Activated CD8-positive, alpha-beta memory T cell treated with anti-CD3 and anti-CD28 coated beads, Interleukin-2, amount 10 ng/mL, durations not matched to agents 7 days and 5 days (primary cell): ENCODE measurements at regions not wholly inside any gene's neighbourhood (a gene's known extent, or its start where the extent isn't known, plus 50 kb on each side); places are given as distances from the start of the nearest gene placed in this dataset.

Source experiments
- ATAC-seq: fragments of 150-1000 bp; cut with Tn5 transposase; one replicate; pipeline ENCODE4 v1.10.0; 2021; ENCODE audit warnings: moderate library complexity
- CTCF ChIA-PET: fragments of 350-600 bp; sonication (Branson Sonifier 250); formaldehyde crosslinking; loops from one replicate; lab custom pipeline; 2021; ENCODE audit warnings: antibody characterized with exemption; lab: Charles Lee
- DNase-seq: peaks from one replicate; pipeline ENCODE4 v3.0.0-alpha.2; 2020
- H3K27ac Mint-ChIP-seq: one replicate; pipeline ENCODE4 v1.8.0; 2021; ENCODE audit warnings: mild to moderate bottlenecking, mixed read lengths
- H3K27me3 Mint-ChIP-seq: one replicate; pipeline ENCODE4 v1.8.0; 2021; ENCODE audit warnings: mixed read lengths
- H3K36me3 Mint-ChIP-seq: one replicate; pipeline ENCODE4 v1.8.0; 2021; ENCODE audit warnings: mild to moderate bottlenecking, mixed read lengths
- H3K4me1 Mint-ChIP-seq: one replicate; pipeline ENCODE4 v1.8.0; 2021; ENCODE audit warnings: mixed read lengths
- H3K4me3 Mint-ChIP-seq: one replicate; pipeline ENCODE4 v1.8.0; 2021; ENCODE audit warnings: mild to moderate bottlenecking, moderate library complexity, mixed read lengths
- H3K9me3 Mint-ChIP-seq: one replicate; pipeline ENCODE4 v1.8.0; 2022; ENCODE audit warnings: low read depth, mixed read lengths

DNA sequence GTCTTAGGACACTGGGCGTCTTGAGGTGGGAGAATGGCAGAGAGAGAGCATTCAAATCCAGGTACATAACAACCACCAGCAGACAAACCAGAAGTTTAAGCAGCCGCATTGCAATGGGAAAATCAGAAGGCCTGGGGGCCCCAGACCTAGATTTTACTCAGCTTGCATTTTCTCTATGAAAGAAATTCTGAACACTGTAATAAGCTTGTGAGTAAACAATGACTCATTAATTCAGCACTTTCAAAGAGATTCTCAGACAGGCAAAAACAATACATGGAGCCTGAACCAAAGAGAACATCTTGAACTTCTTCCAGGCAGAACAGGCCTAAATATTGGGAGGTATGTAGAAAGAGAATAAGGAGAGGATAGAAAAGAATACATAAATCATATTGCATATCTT lies 69.8 kb upstream of the IFNG-AS1 start:
- H3K27ac Mint-ChIP-seq: no peak overlapping the region

DNA sequence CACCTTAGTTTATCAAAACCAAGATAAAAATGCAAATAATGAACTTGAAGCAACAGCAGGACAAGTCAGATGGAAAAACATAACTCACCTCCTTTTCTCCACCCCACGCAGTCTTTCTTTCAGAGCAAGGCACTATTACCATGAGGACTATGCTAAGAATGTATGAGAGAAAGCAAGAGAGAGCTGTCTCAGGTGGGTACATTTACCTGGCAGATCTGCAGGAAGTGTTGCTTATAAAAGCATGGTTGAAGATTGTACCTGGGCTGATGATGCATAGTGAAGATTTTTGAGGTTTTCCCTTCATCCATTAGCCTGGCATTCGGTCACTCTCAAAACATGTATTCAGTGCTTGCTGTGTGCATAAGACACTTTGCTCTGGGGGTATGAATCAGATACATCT lies 68.8 kb upstream of the IFNG-AS1 start:
- CTCF ChIA-PET: no interaction called here
- H3K4me3 Mint-ChIP-seq: no peak overlapping the region
- DNase-seq (no peak), ATAC-seq (no peak)
- H3K4me1 Mint-ChIP-seq: no peaks in the 10 kb centered on the region
- no peaks in the 10 kb centered on the region for H3K27me3 Mint-ChIP-seq
- H3K9me3 Mint-ChIP-seq: no peaks in the 10 kb centered on the region
- no peaks in the 10 kb centered on the region for H3K36me3 Mint-ChIP-seq
- H3K27ac Mint-ChIP-seq: no peak overlapping the region

More for the DNA sequence above, 69.8 kb upstream of the IFNG-AS1 start:
- ATAC-seq (no peak), DNase-seq (no peak)
- Mint-ChIP-seq H3K36me3 (no peaks in the 10 kb centered on the region), H3K9me3 (no peaks in the 10 kb centered on the region), H3K4me3 (no peak overlapping the region), H3K4me1 (no peaks in the 10 kb centered on the region), H3K27me3 (peaks cover 3% of the 10 kb centered on the region)
- CTCF ChIA-PET: no interaction called here

DNA sequence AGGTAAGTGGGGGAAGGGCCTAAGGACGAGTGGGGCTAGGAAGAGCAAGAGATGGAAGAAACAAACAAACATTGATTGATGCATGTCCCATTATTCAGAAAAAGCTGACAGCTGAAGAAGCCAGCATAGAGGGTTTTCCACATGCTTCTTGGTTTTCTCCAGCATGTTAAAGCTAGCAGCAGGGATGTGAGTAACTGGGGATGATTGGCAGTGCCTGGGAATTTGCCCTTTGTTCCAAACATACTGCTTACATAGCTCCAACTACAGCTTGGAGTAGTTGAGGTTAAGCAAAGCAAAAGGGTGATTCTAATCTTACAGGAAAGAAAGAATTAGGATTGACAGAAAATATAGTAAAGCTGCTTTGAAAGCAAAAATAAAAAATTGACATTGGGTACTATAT lies 68.0 kb upstream of the IFNG-AS1 start:
- Mint-ChIP-seq H3K27me3 (no peaks in the 10 kb centered on the region), H3K4me1 (no peaks in the 10 kb centered on the region), H3K9me3 (no peaks in the 10 kb centered on the region), H3K4me3 (no peak overlapping the region), H3K27ac (no peak overlapping the region), H3K36me3 (no peaks in the 10 kb centered on the region)
- DNase-seq (no peak), ATAC-seq (no peak)
- CTCF ChIA-PET: interaction anchor here (0.6 to 1.5 kb wide), 2 partner anchors 22 to 861 kb away, joined by 4 to 5 read pairs; no protein-coding TSS in a partner anchor

DNA sequence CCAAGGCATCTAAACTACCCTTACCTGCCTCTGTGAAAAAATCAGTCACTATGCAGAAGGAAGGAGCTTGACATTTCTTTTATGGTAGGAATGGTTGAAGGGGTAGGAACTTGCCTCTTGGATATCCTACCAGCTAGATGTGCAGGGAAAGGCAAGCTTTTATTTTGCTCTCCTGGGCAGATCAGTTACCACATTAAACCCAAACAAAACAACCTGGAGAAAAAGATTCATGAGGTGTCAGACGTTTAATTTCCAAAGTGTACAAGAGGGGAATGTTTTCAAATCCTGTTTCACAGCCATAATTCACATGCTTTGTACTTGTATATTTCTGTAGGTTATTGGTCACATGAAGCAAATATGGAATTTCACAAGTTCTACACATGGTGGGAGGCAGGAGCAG lies 67.0 kb upstream of the IFNG-AS1 start:
- no peak overlapping the region for H3K27ac Mint-ChIP-seq
- CTCF ChIA-PET: interaction anchor here (1.5 kb wide), 1 partner anchor 21 kb away, joined by 4 read pairs; no protein-coding TSS in a partner anchor
- DNase-seq (no peak), ATAC-seq (no peak)
- H3K36me3 Mint-ChIP-seq: no peaks in the 10 kb centered on the region
- no peak overlapping the region for H3K4me3 Mint-ChIP-seq
- H3K4me1 Mint-ChIP-seq: no peaks in the 10 kb centered on the region
- no peaks in the 10 kb centered on the region for H3K27me3 Mint-ChIP-seq
- H3K9me3 Mint-ChIP-seq: no peaks in the 10 kb centered on the region

DNA sequence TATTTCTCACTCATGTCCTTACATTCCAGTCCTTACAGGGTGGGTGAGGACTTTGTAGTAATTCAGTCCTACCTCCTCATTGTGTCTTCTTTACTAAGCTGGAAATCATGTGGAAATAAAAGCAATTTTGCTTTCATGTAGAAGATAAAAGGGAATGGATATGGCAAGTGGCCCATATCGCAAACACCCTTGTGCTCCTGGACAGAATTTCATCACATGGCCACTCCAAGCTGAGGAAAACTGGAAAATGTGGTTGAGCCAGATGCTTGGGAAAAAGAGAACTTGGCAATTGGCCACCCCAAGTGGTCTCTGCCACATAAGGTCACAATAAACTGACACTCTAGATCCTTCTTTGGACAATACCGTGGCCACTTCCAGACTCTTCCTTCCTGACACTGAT lies 64.2 kb upstream of the IFNG-AS1 start:
- ATAC-seq: no peak
- Mint-ChIP-seq H3K27me3 (no peaks in the 10 kb centered on the region), H3K27ac (no peak overlapping the region), H3K36me3 (no peaks in the 10 kb centered on the region), H3K4me3 (no peak overlapping the region), H3K4me1 (no peaks in the 10 kb centered on the region), H3K9me3 (no peaks in the 10 kb centered on the region)
- no peak for DNase-seq
- CTCF ChIA-PET: interaction anchor here (0.6 kb wide), 1 partner anchor 18 kb away, joined by 3 read pairs; no protein-coding TSS in a partner anchor

DNA sequence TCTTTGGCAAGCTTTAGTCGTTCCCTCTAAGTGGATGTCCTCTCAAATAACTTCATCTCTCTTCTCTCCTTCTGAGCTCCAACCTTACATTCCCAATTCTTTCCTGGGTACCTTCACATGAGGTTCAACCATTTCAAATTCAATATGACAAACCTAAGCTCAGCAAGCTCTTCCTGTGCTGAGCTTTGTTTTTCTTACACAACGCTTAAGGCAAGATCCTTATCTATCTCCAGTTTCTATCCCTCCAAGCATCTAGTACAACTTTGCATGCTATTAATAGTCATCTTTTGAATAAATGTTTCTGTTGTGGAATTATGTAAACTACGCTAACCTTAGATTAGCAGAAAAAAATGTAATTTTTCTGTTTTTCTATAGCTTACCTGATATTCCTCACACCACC lies 63.7 kb upstream of the IFNG-AS1 start:
- Mint-ChIP-seq H3K4me1 (no peaks in the 10 kb centered on the region), H3K27me3 (no peaks in the 10 kb centered on the region), H3K9me3 (no peaks in the 10 kb centered on the region), H3K27ac (no peak overlapping the region), H3K4me3 (no peak overlapping the region), H3K36me3 (no peaks in the 10 kb centered on the region)
- CTCF ChIA-PET: interaction anchor here (0.6 kb wide), 1 partner anchor 18 kb away, joined by 3 read pairs; no protein-coding TSS in a partner anchor
- no peak for DNase-seq
- no peak for ATAC-seq

DNA sequence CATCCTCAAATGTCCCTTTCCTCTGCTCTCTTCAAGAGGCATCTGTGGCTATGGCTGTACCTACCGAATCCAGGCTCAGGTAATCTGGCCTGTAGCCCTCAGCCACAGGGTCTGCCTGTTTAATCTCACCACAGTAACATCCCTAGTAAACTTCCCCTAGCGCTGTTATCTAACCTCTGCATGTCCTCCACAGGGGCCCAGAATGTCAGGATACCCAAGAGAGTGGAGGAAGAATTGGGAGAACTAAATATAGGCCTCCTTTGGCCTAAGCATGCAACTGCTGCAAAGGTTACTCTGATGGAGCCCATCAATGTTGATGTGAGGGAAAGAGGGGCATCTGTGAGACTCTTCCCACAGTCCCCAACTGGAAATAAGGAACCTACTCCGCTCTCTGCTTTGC lies 63.2 kb upstream of the IFNG-AS1 start:
- no peak for ATAC-seq
- H3K9me3 Mint-ChIP-seq: no peaks in the 10 kb centered on the region

DNA sequence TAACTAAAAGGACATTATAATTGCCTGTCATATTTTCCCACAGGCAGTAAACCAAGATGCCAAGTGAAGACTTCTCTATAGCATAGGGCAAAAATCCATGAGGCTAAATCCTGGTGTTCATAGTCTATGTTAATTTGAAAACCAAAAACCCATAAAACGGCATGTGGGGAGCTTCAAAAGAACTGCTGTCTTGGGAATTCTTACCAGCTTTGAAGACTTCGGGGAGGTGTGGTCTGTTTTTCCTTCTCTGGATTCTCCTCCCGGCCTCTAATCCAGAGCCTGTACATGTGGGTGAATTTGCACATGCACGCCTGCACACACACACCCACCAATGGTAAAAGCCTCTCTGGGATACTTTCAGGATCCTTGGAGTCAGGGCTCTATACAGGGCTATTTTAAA lies 61.9 kb upstream of the IFNG-AS1 start:
- Mint-ChIP-seq H3K4me3 (no peak overlapping the region), H3K36me3 (no peaks in the 10 kb centered on the region), H3K4me1 (no peaks in the 10 kb centered on the region), H3K9me3 (no peaks in the 10 kb centered on the region), H3K27me3 (no peaks in the 10 kb centered on the region), H3K27ac (no peak overlapping the region)
- no peak for DNase-seq
- CTCF ChIA-PET: interaction anchor here (0.6 kb wide), 1 partner anchor 571 kb away, joined by 4 read pairs; no protein-coding TSS in a partner anchor
- ATAC-seq: no peak

More for the DNA sequence above, 63.2 kb upstream of the IFNG-AS1 start:
- CTCF ChIA-PET: no interaction called here
- no peaks in the 10 kb centered on the region for H3K27me3 Mint-ChIP-seq
- no peaks in the 10 kb centered on the region for H3K36me3 Mint-ChIP-seq
- no peak overlapping the region for H3K27ac Mint-ChIP-seq
- DNase-seq: no peak
- H3K4me1 Mint-ChIP-seq: no peaks in the 10 kb centered on the region
- no peak overlapping the region for H3K4me3 Mint-ChIP-seq

DNA sequence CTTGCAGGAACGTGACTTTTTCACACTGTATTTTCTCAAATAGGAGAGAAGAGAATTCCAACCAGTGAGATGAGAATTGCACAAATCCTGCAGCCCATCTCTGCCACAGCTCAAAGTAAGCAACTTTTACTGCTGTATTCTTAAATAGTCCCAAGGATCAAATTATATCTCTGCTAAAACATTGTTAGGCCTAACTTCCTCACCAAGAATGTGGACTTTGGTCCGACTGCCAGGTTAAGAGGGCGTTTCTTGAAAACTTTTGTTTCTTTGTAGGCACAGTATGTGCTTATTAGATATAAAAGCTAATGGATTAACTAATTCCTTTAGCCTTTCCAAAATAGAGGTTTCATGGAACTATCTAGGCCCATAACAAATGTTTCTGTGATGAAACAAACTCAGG lies 61.4 kb upstream of the IFNG-AS1 start:
- CTCF ChIA-PET: no interaction called here
- no peak overlapping the region for H3K4me3 Mint-ChIP-seq
- H3K27ac Mint-ChIP-seq: no peak overlapping the region
- H3K27me3 Mint-ChIP-seq: no peaks in the 10 kb centered on the region
- no peaks in the 10 kb centered on the region for H3K9me3 Mint-ChIP-seq
- no peak for ATAC-seq
- H3K36me3 Mint-ChIP-seq: no peaks in the 10 kb centered on the region
- no peaks in the 10 kb centered on the region for H3K4me1 Mint-ChIP-seq
- no peak for DNase-seq

DNA sequence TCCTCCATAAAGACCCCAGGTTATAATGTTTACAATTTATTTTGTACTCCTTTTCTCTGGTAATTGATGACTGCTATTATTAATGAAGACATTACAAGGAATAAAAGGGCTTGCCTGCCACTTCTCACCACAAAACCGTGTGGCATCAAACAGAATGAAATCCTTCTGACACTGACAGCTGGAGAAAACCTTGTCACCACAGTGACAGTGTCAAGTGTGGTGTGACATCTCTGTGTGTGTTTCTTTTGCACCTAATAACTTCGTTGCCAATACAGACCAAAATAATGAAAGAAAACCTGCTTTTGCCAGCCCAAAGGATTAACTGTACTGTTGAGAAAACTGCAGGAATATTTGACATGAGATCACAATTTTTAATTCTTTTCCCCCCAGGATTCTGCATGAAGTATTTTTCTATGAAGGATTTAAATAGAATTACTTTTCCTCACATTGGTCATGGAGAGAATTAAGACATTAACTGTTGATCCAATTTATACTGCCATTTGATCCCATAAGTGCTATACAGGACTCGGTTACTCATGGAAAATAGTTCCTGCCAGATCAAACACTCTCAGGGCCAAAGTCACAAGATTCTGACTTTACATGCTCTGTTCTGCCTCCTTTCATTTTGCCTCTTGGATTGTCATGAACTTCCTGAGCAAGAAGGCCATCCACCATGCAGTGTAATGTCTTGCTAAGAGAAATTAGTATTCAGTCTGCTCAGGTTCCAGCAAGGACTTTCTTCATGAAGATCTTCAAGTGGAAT lies 60.4 kb upstream of the IFNG-AS1 start:
- Mint-ChIP-seq H3K27me3 (no peaks in the 10 kb centered on the region), H3K27ac (no peak overlapping the region), H3K36me3 (no peaks in the 10 kb centered on the region), H3K4me1 (no peaks in the 10 kb centered on the region), H3K9me3 (no peaks in the 10 kb centered on the region), H3K4me3 (no peak overlapping the region)
- ATAC-seq (no peak), DNase-seq (no peak)
- CTCF ChIA-PET: no interaction called here

DNA sequence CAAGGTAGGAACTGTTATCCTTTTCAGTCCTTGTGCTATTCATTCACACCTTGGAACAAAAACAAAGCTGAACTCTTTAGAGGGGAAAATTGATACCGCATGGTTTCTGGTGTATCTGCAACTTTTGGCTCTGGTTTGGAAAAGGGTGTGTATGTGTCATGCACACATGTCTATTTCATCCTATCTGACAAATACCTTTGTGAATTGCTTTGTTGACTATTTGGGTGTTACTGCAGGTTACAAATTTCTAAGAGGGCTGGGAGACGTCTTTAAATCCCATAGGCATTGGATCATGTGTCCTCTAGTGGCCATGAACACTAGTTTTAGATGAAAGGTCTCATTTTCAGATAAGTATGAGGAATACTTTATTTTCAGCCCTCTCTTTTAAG lies 59.9 kb upstream of the IFNG-AS1 start:
- no peak overlapping the region for H3K27ac Mint-ChIP-seq
- DNase-seq (no peak), ATAC-seq (no peak)
- CTCF ChIA-PET: no interaction called here
- no peaks in the 10 kb centered on the region for H3K27me3 Mint-ChIP-seq
- no peaks in the 10 kb centered on the region for H3K9me3 Mint-ChIP-seq
- H3K4me3 Mint-ChIP-seq: no peak overlapping the region
- H3K36me3 Mint-ChIP-seq: no peaks in the 10 kb centered on the region
- no peaks in the 10 kb centered on the region for H3K4me1 Mint-ChIP-seq

DNA sequence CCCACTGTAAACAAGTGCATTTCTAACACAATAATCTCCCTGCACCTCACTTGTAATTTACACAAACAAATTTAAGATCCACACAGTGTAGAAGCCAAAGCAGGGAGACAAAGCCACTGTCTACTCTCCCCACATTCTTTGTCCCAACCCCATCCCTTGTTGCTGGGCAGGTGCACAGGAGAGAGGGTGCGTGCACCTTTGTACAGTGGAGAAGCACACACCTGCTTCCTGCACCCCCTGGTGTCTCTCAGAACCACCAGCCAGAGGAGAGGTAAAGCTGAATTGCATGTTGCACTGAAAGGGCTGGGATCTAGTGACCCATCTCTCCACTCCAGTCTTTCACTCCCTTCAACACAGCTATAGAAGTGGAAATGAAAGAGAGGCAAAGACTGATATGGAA lies 51.4 kb upstream of the IFNG-AS1 start:
- no peak for DNase-seq
- Mint-ChIP-seq H3K27ac (no peak overlapping the region), H3K36me3 (no peaks in the 10 kb centered on the region), H3K27me3 (peaks cover 7% of the 10 kb centered on the region), H3K9me3 (no peaks in the 10 kb centered on the region), H3K4me3 (no peak overlapping the region), H3K4me1 (no peaks in the 10 kb centered on the region)
- CTCF ChIA-PET: no interaction called here
- ATAC-seq: no peak
